Ishikawa (cell line): ENCODE measurements at regions not wholly inside any gene's neighbourhood (a gene's known extent, or its start where the extent isn't known, plus 50 kb on each side); places are given as distances from the start of the nearest gene placed in this dataset.
A peak's percentile ranks its signal among the peaks of the same experiment; 100 is the strongest.

ENCODE experiments used
- CEBPB ChIP-seq: IDR thresholded peaks from 2 replicates; pipeline ENCODE4 v1.6.1; 2012
- CREB1 ChIP-seq: IDR thresholded peaks from 2 replicates; pipeline ENCODE4 v1.6.1; 2012; ENCODE audit warnings: low read depth
- EGR1 ChIP-seq: IDR thresholded peaks from 2 replicates; pipeline ENCODE4 v1.6.1; 2012
- EP300 ChIP-seq: IDR thresholded peaks from 2 replicates; pipeline ENCODE4 v1.6.1; 2012; ENCODE audit warnings: borderline replicate concordance
- FOXM1 ChIP-seq: IDR thresholded peaks from 2 replicates; pipeline ENCODE4 v1.6.1; 2012; ENCODE audit warnings: low read depth, borderline replicate concordance
- NFIC ChIP-seq: IDR thresholded peaks from 2 replicates; pipeline ENCODE4 v1.6.1; 2012
- RAD21 ChIP-seq: IDR thresholded peaks from 2 replicates; pipeline ENCODE4 v1.6.1; 2012; ENCODE audit warnings: low read depth
- TAF1 ChIP-seq: IDR thresholded peaks from 2 replicates; pipeline ENCODE4 v1.6.1; 2012; ENCODE audit warnings: low read depth, mild to moderate bottlenecking
- TCF12 ChIP-seq: IDR thresholded peaks from 2 replicates; pipeline ENCODE4 v1.6.1; 2012; ENCODE audit warnings: low read depth
- TEAD4 ChIP-seq: IDR thresholded peaks from 2 replicates; pipeline ENCODE4 v1.6.1; 2012
- YY1 ChIP-seq: IDR thresholded peaks from 2 replicates; pipeline ENCODE4 v1.6.1; 2012; ENCODE audit warnings: low read depth
- ZBTB7A ChIP-seq: IDR thresholded peaks from 2 replicates; pipeline ENCODE4 v1.6.1; 2012; ENCODE audit warnings: low read depth
- TF ChIP-seq, protein P1 (sequence below): IDR thresholded peaks from 2 replicates; pipeline ENCODE4 v1.6.1; 2012; ENCODE audit warnings: low read depth, mild to moderate bottlenecking
- TF ChIP-seq, protein P2 (sequence below): IDR thresholded peaks from 2 replicates; pipeline ENCODE4 v1.6.1; 2012
- TF ChIP-seq, protein P3 (sequence below): IDR thresholded peaks from 2 replicates; pipeline ENCODE4 v1.6.1; 2012

DNA sequence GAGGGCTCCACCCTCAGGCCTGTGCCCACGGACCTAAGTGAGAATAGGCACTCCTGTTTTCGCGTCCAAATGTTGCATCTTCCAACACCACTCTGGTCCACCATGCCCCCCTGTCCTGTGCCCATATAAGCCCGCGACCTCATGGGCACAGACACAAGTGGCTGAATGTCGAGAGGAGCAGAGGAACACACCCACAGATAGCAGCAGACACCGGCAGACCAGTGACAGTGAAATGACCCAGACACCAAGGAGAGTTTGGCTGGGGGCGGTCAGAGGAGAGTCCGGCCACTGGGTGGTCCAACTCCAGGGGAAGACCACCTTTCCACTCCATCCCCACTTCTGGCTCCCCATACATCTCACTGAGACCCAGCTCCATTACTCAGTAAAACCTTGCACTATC lies 161.4 kb upstream of the DAB2 start:
- TF ChIP-seq, protein P1, sequence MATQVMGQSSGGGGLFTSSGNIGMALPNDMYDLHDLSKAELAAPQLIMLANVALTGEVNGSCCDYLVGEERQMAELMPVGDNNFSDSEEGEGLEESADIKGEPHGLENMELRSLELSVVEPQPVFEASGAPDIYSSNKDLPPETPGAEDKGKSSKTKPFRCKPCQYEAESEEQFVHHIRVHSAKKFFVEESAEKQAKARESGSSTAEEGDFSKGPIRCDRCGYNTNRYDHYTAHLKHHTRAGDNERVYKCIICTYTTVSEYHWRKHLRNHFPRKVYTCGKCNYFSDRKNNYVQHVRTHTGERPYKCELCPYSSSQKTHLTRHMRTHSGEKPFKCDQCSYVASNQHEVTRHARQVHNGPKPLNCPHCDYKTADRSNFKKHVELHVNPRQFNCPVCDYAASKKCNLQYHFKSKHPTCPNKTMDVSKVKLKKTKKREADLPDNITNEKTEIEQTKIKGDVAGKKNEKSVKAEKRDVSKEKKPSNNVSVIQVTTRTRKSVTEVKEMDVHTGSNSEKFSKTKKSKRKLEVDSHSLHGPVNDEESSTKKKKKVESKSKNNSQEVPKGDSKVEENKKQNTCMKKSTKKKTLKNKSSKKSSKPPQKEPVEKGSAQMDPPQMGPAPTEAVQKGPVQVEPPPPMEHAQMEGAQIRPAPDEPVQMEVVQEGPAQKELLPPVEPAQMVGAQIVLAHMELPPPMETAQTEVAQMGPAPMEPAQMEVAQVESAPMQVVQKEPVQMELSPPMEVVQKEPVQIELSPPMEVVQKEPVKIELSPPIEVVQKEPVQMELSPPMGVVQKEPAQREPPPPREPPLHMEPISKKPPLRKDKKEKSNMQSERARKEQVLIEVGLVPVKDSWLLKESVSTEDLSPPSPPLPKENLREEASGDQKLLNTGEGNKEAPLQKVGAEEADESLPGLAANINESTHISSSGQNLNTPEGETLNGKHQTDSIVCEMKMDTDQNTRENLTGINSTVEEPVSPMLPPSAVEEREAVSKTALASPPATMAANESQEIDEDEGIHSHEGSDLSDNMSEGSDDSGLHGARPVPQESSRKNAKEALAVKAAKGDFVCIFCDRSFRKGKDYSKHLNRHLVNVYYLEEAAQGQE = no peak
- TF ChIP-seq TEAD4 (no peak), CREB1 (no peak), EGR1 (no peak), YY1 (no peak), TCF12 (no peak), NFIC (no peak), RAD21 (no peak), CEBPB (no peak), ZBTB7A (no peak), FOXM1 (no peak), EP300 (no peak)
- TF ChIP-seq, protein P2, sequence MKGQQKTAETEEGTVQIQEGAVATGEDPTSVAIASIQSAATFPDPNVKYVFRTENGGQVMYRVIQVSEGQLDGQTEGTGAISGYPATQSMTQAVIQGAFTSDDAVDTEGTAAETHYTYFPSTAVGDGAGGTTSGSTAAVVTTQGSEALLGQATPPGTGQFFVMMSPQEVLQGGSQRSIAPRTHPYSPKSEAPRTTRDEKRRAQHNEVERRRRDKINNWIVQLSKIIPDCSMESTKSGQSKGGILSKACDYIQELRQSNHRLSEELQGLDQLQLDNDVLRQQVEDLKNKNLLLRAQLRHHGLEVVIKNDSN = no peak
- TF ChIP-seq, protein P3, sequence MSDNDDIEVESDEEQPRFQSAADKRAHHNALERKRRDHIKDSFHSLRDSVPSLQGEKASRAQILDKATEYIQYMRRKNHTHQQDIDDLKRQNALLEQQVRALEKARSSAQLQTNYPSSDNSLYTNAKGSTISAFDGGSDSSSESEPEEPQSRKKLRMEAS = no peak

DNA sequence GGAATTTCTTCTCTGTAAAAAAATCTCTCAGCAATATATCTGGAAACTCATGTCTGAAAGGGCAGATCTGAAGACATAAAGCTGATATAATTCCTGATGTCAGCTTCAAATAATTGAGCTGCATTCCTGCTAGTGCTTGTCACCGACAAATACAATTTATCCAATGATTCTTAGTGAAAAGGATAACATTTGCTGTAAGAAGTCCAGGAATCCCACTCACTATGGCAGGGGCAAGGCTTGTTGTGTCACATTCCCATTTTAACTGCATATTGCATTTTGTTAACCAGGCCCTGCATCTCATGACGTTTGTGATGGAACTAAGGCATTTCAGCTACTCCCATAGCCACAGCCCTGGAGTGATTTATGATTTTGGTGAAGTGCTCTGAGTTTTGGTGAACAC lies 160.1 kb upstream of the DAB2 start:
- no peak for TF ChIP-seq EGR1
- TF ChIP-seq, protein P2 = no peak
- TF ChIP-seq TEAD4 = no peak
- TF ChIP-seq RAD21 = no peak
- no peak for TF ChIP-seq CEBPB
- TF ChIP-seq TAF1 = no peak
- no peak for TF ChIP-seq YY1
- no peak for TF ChIP-seq NFIC
- no peak for TF ChIP-seq ZBTB7A
- TF ChIP-seq EP300 = no peak
- TF ChIP-seq, protein P3 = no peak
- TF ChIP-seq, protein P1 = no peak
- no peak for TF ChIP-seq TCF12
- no peak for TF ChIP-seq FOXM1
- TF ChIP-seq CREB1 = no peak

DNA sequence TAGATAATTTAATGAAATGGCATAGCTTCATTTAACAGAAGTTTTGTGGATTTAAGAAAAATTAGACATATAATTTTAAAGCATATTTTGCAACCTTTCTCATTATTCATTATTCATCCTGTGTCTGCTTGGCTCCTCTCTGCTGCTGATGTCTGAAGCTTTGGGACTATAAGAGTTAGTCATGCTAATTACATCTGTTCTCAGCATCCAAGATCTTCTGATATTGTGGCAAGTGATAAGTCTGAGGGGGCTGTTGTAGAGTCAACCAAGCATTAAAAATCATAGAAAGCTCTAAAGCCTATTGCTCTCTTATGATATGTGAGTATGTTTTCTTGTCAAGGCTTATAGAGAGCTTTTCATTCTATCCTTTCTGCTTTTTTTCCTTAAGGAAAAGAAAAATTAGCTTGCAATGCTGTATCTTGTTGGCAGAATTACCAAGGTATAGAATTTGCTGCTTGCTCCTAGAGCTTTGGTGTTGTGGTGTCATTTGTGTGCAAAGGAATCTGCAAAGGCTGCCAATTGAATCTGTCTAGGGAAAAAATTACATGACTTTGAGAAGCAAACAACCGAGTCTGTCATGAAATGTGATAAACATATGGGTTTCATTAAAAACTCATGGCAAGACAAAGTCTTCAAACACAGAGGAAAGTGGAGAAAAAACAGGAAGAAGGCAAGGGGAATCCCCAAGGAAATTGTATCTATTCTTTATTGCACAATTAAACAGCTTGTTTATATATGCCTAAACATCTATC lies 156.1 kb upstream of the DAB2 start:
- TF ChIP-seq FOXM1 (no peak), TAF1 (no peak), TEAD4 (no peak), ZBTB7A (no peak), EP300 (no peak), CEBPB (no peak), RAD21 (no peak)

DNA sequence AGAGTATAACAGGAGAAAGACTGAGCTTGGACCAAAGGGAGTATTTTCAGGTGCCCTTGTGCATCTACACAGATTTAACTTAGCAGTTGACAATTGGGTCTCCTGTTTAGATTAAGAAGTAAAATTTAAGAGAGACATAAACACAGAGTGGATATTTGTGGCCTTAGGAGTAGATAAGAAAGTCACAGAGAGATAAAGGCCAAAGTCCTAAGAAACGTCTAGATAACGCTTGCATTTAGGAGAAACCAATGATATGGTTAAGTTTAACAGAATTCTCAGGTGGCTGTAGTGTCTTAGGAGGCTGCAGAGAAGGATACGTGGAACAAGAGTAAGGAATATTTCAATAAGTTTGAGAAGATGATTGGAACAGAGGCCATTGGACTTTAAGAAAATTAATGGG lies 155.0 kb upstream of the DAB2 start:
- TF ChIP-seq RAD21 (no peak), TCF12 (no peak), EGR1 (no peak), CEBPB (no peak), FOXM1 (no peak), TAF1 (no peak), YY1 (no peak), NFIC (no peak), EP300 (no peak), CREB1 (no peak)

DNA sequence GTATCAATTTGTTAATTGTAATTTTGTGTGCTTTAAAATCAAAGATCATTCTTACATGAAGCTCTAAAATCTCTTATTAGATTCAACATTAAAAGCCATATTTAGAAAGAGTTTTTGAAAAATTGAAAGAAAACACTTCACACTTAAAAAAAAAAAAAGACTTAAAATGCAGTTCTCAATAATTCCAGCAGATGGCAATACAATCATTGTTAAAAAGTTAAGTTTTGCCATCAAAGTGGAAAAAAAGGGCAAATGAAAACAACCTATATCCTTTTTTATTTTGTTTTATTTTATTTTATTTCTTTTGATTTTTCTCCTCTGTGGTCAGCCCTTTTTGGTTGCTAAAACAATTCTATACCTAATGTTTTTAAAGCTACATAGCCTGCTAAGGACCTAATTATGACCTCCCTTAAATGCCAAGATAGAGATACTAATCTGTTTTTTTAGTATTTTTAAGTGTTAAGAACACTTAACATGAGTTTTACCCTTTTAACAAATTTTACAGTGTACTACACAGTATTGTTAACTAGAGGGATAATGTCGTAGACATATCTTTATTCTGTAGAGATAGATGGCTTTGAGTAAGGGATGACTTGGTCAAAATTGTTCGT lies 154.2 kb upstream of the DAB2 start:
- no peak for TF ChIP-seq CEBPB
- peak; percentile 50 for TF ChIP-seq RAD21

DNA sequence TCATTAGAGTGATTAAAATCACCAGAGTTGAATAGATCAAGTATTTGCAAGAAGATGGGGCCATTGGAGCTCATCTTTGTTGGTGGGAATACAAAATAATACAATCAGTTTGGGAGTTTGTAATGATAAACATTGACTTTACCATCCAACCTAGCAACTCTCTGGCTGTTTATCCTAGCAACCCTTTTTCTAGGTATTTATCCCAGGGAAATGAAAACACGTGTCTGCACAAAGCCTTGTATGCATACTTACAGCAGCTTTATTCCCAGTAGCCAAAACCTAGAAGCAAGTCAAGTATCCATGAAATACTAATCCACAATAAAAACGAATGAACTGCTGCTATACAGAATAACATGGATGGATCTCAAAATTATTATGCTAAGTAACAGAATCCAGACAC lies 152.7 kb upstream of the DAB2 start:
- no peak for TF ChIP-seq TAF1
- no peak for TF ChIP-seq CREB1
- no peak for TF ChIP-seq ZBTB7A
- no peak for TF ChIP-seq EP300
- TF ChIP-seq, protein P3 = no peak
- no peak for TF ChIP-seq NFIC
- no peak for TF ChIP-seq TEAD4
- no peak for TF ChIP-seq FOXM1
- TF ChIP-seq CEBPB = no peak
- no peak for TF ChIP-seq EGR1
- no peak for TF ChIP-seq YY1
- no peak for TF ChIP-seq TCF12
- TF ChIP-seq, protein P1 = no peak
- TF ChIP-seq, protein P2 = no peak
- TF ChIP-seq RAD21 = no peak
